Testis (tissue), 2 donors: ENCODE measurements at regions not wholly inside any gene's neighbourhood (a gene's known extent, or its start where the extent isn't known, plus 50 kb on each side); places are given as distances from the start of the nearest gene placed in this dataset.

ENCODE experiments used
- POLR2A ChIP-seq: fragments of 450-650 bp; IDR thresholded peaks from one replicate; pipeline ENCODE4 v1.6.1; 2017; ENCODE audit warnings: antibody characterized with exemption, mild to moderate bottlenecking, moderate library complexity
- TF ChIP-seq, protein P1 (sequence below), 3 experiments: fragments of 450-650 bp in 2 of 3; fragments of 200-600 bp in 1 of 3; sonication (generic) in 1 of 3; IDR thresholded peaks; one replicate each; pipeline ENCODE4 v1.5.1; 2016 to 2019; ENCODE audit warnings: antibody characterized with exemption in 3 of 3, mild to moderate bottlenecking in 2 of 3, moderate library complexity in 1 of 3

DNA sequence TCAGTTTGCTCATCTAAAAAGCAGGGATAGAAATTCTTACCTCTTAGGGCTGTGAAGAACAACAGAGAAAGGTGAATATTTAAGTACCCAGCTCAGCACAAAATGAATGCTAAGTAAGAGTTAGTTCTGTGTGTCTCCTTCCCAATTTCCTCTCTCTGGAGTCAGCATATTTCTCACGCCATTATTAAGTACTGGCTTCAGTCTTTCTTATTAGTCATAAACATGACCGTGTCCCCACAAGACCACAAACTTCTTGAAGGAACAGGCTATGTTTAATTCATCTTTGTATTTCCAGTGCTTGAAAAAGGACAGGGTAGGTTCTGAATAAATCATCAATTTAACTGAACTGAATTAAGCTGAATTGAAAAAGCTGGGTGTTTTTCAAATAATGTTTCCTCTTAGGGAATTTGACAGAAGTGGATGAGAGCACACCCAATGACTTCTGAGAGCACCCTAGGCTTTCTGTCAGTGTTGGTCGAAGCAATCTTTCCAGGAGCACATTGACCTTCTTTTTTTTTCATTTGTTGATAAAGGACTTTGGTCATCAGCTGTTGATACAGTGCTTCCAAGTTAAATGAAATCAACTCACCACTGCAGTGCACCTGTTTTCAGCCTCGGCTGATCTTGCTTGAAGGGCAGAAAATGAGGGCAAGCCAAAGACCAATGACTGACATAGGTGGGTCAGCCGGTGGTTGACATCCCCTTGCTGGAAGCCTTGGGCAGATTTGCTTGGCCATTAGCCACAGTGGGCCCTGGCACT lies 324.6 kb downstream of the MFSD1 start:
- TF ChIP-seq, protein P1, sequence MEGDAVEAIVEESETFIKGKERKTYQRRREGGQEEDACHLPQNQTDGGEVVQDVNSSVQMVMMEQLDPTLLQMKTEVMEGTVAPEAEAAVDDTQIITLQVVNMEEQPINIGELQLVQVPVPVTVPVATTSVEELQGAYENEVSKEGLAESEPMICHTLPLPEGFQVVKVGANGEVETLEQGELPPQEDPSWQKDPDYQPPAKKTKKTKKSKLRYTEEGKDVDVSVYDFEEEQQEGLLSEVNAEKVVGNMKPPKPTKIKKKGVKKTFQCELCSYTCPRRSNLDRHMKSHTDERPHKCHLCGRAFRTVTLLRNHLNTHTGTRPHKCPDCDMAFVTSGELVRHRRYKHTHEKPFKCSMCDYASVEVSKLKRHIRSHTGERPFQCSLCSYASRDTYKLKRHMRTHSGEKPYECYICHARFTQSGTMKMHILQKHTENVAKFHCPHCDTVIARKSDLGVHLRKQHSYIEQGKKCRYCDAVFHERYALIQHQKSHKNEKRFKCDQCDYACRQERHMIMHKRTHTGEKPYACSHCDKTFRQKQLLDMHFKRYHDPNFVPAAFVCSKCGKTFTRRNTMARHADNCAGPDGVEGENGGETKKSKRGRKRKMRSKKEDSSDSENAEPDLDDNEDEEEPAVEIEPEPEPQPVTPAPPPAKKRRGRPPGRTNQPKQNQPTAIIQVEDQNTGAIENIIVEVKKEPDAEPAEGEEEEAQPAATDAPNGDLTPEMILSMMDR (IDR thresholded peaks at IDR 0.05), result no peak
- TF ChIP-seq POLR2A, result no peak
